ENCODE measurements at regions not wholly inside any gene's neighbourhood (a gene's known extent, or its start where the extent isn't known, plus 50 kb on each side); places are given as distances from the start of the nearest gene placed in this dataset.

DNA sequence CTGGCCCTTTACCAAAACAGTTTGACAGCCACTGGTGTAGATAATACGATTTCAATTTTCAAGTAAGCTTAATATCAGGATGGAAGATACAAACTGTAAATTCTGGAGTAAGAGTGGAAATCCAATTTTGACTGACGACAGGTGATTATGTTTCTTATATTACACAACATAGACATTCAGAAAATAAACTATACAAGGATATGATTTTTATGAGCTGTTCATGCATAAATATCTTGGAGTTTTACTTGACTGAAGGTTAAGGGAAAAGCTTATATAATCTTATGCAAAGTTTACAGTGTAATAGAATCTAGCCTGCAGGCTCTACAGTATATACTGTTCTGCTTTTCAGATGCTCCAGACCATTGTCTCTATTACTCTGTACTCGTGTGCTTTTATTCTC is 1672.3 kb downstream of the ARAP2 start:
- H3K27me3 ChIP-seq (ENCODE audit: control insufficient read depth in 1 of 2, insufficient read depth in 2 of 2, low read length in 2 of 2), result no peaks in the 10 kb centered on the region
- H3K9me3 ChIP-seq (ENCODE audit: control insufficient read depth in 2 of 2, insufficient read depth in 1 of 2, low read depth in 1 of 2, low read length in 1 of 2), result no peaks in the 10 kb centered on the region
- 52 to 59% methylated on average over 3 of the region's 3 CpGs for WGBS, 2 donors
- no peaks in the 10 kb centered on the region for H3K36me3 ChIP-seq (ENCODE audit: control insufficient read depth in 2 of 2, insufficient read depth in 2 of 2, low read length in 1 of 2)
- no peak overlapping the region for H3K27ac ChIP-seq (ENCODE audit: low read depth in 2 of 2, low read length in 1 of 2)
- H3K4me3 ChIP-seq (ENCODE audit: low read depth in 1 of 2, low read length in 2 of 2), result no peak overlapping the region
- H3K4me1 ChIP-seq (ENCODE audit: control insufficient read depth in 2 of 2, insufficient read depth in 2 of 2, low read length in 1 of 2), result no peaks in the 10 kb centered on the region

DNA sequence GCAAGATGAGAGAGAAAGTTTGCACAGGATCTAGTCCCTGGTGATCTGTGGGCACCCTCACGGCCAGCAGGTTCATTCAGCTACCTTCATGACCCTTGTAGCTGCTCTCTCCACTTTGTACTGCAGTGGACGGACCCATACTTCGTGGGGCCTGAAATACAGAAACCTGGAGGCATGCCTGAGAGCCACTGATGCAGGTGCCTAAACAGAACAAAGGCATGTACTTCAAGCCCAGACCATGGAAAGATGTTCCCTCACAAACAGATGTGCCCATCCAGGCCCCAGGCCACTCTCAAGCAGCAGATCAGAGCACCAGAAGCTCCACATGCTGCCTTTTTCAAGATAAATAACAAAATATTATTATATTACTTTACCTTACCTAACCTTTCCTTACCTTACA is 1629.0 kb downstream of the ARAP2 start:
- WGBS, 2 donors, result 56 to 57% methylated on average over 3 of the region's 3 CpGs
- Histone ChIP-seq H3K27ac (ENCODE audit: low read depth in 2 of 2, low read length in 1 of 2) (no peak overlapping the region), H3K36me3 (ENCODE audit: control insufficient read depth in 2 of 2, insufficient read depth in 2 of 2, low read length in 1 of 2) (no peaks in the 10 kb centered on the region), H3K9me3 (ENCODE audit: control insufficient read depth in 2 of 2, insufficient read depth in 1 of 2, low read depth in 1 of 2, low read length in 1 of 2) (no peaks in the 10 kb centered on the region), H3K4me1 (ENCODE audit: control insufficient read depth in 2 of 2, insufficient read depth in 2 of 2, low read length in 1 of 2) (no peaks in the 10 kb centered on the region), H3K27me3 (ENCODE audit: control insufficient read depth in 1 of 2, insufficient read depth in 2 of 2, low read length in 2 of 2) (no peaks in the 10 kb centered on the region), H3K4me3 (ENCODE audit: low read depth in 1 of 2, low read length in 2 of 2) (no peak overlapping the region)

DNA sequence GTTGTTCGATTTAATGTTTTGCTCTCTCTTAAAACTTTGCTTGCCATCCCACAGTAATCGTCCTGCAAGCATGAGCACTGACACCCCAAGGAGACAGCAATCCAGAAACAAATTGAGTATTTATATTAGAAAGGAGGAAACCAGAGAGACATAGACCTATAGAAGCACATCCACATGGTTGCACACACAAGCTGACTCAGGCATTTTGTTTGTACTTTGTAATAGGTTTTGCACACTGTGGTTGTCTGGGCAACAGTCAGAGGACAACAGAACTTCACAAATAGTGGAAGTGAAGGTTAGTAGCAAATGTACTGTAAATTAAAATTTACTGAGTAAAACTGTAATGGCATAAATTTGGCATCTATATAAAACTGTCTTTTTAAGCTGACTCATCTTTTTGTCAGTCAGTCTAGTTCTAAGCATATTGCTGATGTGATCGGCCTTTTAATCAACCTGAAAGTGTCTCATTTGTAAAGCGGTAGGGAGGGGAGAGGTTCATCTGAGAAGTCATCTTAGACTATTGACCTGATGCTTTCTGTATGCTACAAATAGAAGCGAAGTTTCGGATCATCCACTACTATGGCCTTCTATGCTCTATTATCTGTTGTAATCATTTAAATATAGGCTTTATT is 1624.7 kb downstream of the ARAP2 start:
- H3K27me3 ChIP-seq (ENCODE audit: control insufficient read depth in 1 of 2, insufficient read depth in 2 of 2, low read length in 2 of 2), result no peaks in the 10 kb centered on the region
- no peaks in the 10 kb centered on the region for H3K4me1 ChIP-seq (ENCODE audit: control insufficient read depth in 2 of 2, insufficient read depth in 2 of 2, low read length in 1 of 2)
- H3K36me3 ChIP-seq (ENCODE audit: control insufficient read depth in 2 of 2, insufficient read depth in 2 of 2, low read length in 1 of 2), result no peaks in the 10 kb centered on the region
- no peak overlapping the region for H3K27ac ChIP-seq (ENCODE audit: low read depth in 2 of 2, low read length in 1 of 2)
- no peak overlapping the region for H3K4me3 ChIP-seq (ENCODE audit: low read depth in 1 of 2, low read length in 2 of 2)
- no peaks in the 10 kb centered on the region for H3K9me3 ChIP-seq (ENCODE audit: control insufficient read depth in 2 of 2, insufficient read depth in 1 of 2, low read depth in 1 of 2, low read length in 1 of 2)
- WGBS, 2 donors, result 73 to 77% methylated on average over 6 of the region's 6 CpGs

DNA sequence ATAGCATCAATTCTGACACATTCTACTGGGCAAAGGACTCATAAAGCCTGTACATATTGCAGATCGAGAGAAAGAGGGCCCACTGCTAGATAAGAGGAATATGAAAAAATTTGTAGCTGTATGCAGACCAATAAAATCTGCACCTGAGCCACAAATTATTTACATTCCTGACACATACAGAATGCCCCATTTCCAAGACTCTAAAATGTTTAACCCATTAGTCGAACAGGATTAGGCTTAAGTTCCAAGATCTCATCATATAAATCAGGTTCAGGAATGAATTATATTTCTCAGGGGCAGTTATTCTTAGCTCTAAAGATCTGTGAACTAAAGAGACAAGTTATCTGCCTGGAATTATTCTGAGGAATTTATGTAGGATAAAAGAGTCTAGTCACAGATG is 1615.8 kb downstream of the ARAP2 start:
- 74 to 75% methylated on average over 2 of the region's 2 CpGs for WGBS, 2 donors

DNA sequence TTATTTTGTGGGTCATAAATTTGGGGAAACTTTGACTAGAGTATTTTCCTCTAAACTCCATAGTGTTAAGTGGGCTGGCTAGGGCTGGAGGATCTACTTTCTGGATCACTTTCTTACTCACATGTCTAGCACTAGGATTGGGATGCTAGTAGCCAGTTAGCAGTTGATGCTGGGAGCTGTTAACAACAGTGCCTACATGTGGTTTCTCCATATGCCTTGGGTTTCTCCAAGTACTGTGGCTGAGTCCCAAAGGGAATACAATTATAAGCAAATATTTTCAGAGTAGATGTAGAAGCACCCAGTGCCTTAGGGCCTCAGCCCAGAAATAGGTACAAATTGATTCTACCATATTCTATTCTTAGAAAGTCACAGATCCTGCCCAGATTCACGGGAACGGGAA is 1614.9 kb downstream of the ARAP2 start:
- no peaks in the 10 kb centered on the region for H3K36me3 ChIP-seq (ENCODE audit: control insufficient read depth in 2 of 2, insufficient read depth in 2 of 2, low read length in 1 of 2)
- H3K4me1 ChIP-seq (ENCODE audit: control insufficient read depth in 2 of 2, insufficient read depth in 2 of 2, low read length in 1 of 2), result no peaks in the 10 kb centered on the region
- 81 to 89% methylated on average over 2 of the region's 2 CpGs for WGBS, 2 donors
- no peak overlapping the region for H3K27ac ChIP-seq (ENCODE audit: low read depth in 2 of 2, low read length in 1 of 2)
- H3K27me3 ChIP-seq (ENCODE audit: control insufficient read depth in 1 of 2, insufficient read depth in 2 of 2, low read length in 2 of 2), result no peaks in the 10 kb centered on the region
- no peaks in the 10 kb centered on the region for H3K9me3 ChIP-seq (ENCODE audit: control insufficient read depth in 2 of 2, insufficient read depth in 1 of 2, low read depth in 1 of 2, low read length in 1 of 2)
- no peak overlapping the region for H3K4me3 ChIP-seq (ENCODE audit: low read depth in 1 of 2, low read length in 2 of 2)

More for the DNA sequence above, 1615.8 kb downstream of the ARAP2 start:
- Histone ChIP-seq H3K9me3 (ENCODE audit: control insufficient read depth in 2 of 2, insufficient read depth in 1 of 2, low read depth in 1 of 2, low read length in 1 of 2) (no peaks in the 10 kb centered on the region), H3K27me3 (ENCODE audit: control insufficient read depth in 1 of 2, insufficient read depth in 2 of 2, low read length in 2 of 2) (no peaks in the 10 kb centered on the region), H3K4me1 (ENCODE audit: control insufficient read depth in 2 of 2, insufficient read depth in 2 of 2, low read length in 1 of 2) (no peaks in the 10 kb centered on the region), H3K27ac (ENCODE audit: low read depth in 2 of 2, low read length in 1 of 2) (no peak overlapping the region), H3K4me3 (ENCODE audit: low read depth in 1 of 2, low read length in 2 of 2) (no peak overlapping the region), H3K36me3 (ENCODE audit: control insufficient read depth in 2 of 2, insufficient read depth in 2 of 2, low read length in 1 of 2) (no peaks in the 10 kb centered on the region)

DNA sequence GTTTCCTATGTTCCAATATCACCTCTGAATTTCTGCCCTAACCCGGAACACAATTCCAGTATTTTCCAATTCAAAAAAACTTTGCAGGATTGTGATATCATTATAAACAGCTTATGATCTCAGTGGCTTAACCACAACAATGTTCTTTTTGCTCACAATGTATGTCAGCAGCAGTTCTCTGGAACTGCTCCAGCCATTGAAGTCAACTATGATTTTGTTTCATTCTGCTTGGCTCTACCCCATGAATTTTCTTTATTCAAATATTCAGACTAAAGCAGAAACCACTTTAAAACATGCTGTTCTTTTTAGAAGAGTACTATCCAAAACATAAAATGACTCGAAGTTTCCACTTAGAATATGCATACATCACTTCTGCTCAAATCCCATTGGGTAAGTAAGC is 1611.1 kb downstream of the ARAP2 start:
- WGBS, 2 donors, result 65 to 76% methylated on average over 2 of the region's 2 CpGs
- Histone ChIP-seq H3K4me1 (ENCODE audit: control insufficient read depth in 2 of 2, insufficient read depth in 2 of 2, low read length in 1 of 2) (no peaks in the 10 kb centered on the region), H3K9me3 (ENCODE audit: control insufficient read depth in 2 of 2, insufficient read depth in 1 of 2, low read depth in 1 of 2, low read length in 1 of 2) (no peaks in the 10 kb centered on the region), H3K4me3 (ENCODE audit: low read depth in 1 of 2, low read length in 2 of 2) (no peak overlapping the region), H3K27ac (ENCODE audit: low read depth in 2 of 2, low read length in 1 of 2) (no peak overlapping the region), H3K27me3 (ENCODE audit: control insufficient read depth in 1 of 2, insufficient read depth in 2 of 2, low read length in 2 of 2) (no peaks in the 10 kb centered on the region), H3K36me3 (ENCODE audit: control insufficient read depth in 2 of 2, insufficient read depth in 2 of 2, low read length in 1 of 2) (no peaks in the 10 kb centered on the region)

DNA sequence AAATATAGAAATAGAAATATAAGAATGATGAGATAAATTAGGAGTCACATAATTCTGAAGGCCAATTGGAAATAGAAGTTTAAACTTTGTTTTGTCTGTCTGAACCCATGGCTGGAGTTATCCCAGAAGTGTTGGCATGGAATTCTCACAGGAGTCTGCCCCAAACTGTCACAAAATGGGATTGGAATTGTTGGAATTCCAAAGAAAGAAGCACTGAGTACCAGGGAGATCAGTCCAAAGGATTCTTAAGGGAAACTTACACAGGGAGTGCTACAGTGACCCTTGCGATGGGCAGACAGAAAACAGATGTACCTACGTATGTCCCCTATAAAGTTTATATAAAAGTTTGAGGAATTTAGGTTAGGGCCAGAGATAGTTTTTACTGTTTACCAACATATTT is 1607.7 kb downstream of the ARAP2 start:
- WGBS, 2 donors, result 88 to 89% methylated on average over 2 of the region's 2 CpGs
- H3K27me3 ChIP-seq (ENCODE audit: control insufficient read depth in 1 of 2, insufficient read depth in 2 of 2, low read length in 2 of 2), result no peaks in the 10 kb centered on the region
- no peaks in the 10 kb centered on the region for H3K36me3 ChIP-seq (ENCODE audit: control insufficient read depth in 2 of 2, insufficient read depth in 2 of 2, low read length in 1 of 2)
- H3K4me3 ChIP-seq (ENCODE audit: low read depth in 1 of 2, low read length in 2 of 2), result no peak overlapping the region
- no peaks in the 10 kb centered on the region for H3K4me1 ChIP-seq (ENCODE audit: control insufficient read depth in 2 of 2, insufficient read depth in 2 of 2, low read length in 1 of 2)
- no peak overlapping the region for H3K27ac ChIP-seq (ENCODE audit: low read depth in 2 of 2, low read length in 1 of 2)
- peaks cover 5 to 9% of the 10 kb centered on the region in 2 donors for H3K9me3 ChIP-seq (ENCODE audit: control insufficient read depth in 2 of 2, insufficient read depth in 1 of 2, low read depth in 1 of 2, low read length in 1 of 2)

DNA sequence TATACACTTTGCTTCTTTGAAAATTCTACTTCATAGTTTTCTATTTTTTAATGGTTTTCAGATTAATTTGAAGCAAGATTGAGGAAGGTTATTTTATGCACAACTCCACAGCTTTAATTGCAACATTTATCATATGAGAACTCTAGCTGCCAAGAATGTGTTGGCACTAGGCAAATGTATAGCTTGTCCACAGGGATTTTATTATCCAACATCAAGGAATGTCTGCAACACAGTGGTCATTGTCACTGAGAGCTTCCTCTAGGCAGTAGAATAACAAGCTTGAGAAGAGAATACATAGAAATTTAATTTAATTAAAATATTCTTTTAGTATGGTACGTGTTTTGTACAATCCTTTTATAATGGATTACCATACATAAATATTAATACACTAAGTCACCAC is 1600.8 kb downstream of the ARAP2 start:
- H3K9me3 ChIP-seq (ENCODE audit: control insufficient read depth in 2 of 2, insufficient read depth in 1 of 2, low read depth in 1 of 2, low read length in 1 of 2), result peaks cover 5 to 9% of the 10 kb centered on the region in 2 donors
- H3K4me3 ChIP-seq (ENCODE audit: low read depth in 1 of 2, low read length in 2 of 2), result no peak overlapping the region
- no peaks in the 10 kb centered on the region for H3K36me3 ChIP-seq (ENCODE audit: control insufficient read depth in 2 of 2, insufficient read depth in 2 of 2, low read length in 1 of 2)
- H3K27me3 ChIP-seq (ENCODE audit: control insufficient read depth in 1 of 2, insufficient read depth in 2 of 2, low read length in 2 of 2), result no peaks in the 10 kb centered on the region
- no peak overlapping the region for H3K27ac ChIP-seq (ENCODE audit: low read depth in 2 of 2, low read length in 1 of 2)
- WGBS, 2 donors, result 57 to 63% methylated on average over 1 of the region's 1 CpG
- no peaks in the 10 kb centered on the region for H3K4me1 ChIP-seq (ENCODE audit: control insufficient read depth in 2 of 2, insufficient read depth in 2 of 2, low read length in 1 of 2)

DNA sequence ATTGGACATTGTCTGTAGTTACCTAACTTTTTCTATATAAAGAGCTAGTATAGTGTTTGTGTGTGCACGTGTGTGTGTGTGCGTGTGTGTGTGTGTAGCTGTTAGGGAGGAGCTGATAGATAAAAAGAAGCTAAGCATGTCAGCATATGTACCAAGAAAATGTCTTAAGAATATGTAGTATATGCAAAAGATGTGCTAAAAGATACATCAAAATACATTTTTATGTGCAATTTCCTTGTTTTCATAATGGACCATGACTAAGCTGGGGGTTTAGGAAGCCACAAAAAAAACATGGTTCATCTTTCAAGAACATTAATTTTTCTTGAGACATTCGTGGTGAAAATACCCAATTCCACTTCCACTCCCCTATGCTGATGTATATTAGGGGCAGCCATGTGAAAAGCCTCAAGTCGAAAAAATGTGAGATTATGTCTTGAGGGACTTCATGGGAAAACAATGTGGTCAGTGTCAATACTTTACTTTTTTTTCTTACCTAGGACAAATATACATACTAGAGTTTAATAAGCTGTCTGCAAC is 1599.7 kb downstream of the ARAP2 start:
- H3K27ac ChIP-seq (ENCODE audit: low read depth in 2 of 2, low read length in 1 of 2), result no peak overlapping the region

DNA sequence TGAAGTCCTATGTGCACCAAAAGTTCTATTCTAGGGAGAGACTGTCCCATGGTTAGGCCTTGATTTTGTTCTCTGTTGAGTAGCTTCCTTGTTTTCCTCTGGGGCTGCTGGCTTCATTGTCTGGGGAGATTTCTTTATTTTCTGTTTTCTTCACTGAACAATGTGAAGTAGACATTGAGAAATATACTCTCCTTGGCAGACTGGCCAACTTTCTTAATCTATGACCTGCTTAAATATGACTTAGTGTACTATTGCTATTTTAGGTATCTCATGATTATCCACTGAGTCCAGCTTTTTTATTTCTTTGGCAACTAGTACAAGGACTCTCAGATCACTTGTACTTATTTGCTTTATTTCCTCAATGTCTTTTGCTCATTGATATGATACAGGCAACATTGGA is 1594.6 kb downstream of the ARAP2 start:
- Histone ChIP-seq H3K36me3 (ENCODE audit: control insufficient read depth in 2 of 2, insufficient read depth in 2 of 2, low read length in 1 of 2) (no peaks in the 10 kb centered on the region), H3K9me3 (ENCODE audit: control insufficient read depth in 2 of 2, insufficient read depth in 1 of 2, low read depth in 1 of 2, low read length in 1 of 2) (no peaks in the 10 kb centered on the region), H3K27me3 (ENCODE audit: control insufficient read depth in 1 of 2, insufficient read depth in 2 of 2, low read length in 2 of 2) (no peaks in the 10 kb centered on the region), H3K27ac (ENCODE audit: low read depth in 2 of 2, low read length in 1 of 2) (no peak overlapping the region), H3K4me3 (ENCODE audit: low read depth in 1 of 2, low read length in 2 of 2) (no peak overlapping the region), H3K4me1 (ENCODE audit: control insufficient read depth in 2 of 2, insufficient read depth in 2 of 2, low read length in 1 of 2) (no peaks in the 10 kb centered on the region)

More for the DNA sequence above, 1599.7 kb downstream of the ARAP2 start:
- peaks cover 0 to 2% of the 10 kb centered on the region in 2 donors for H3K9me3 ChIP-seq (ENCODE audit: control insufficient read depth in 2 of 2, insufficient read depth in 1 of 2, low read depth in 1 of 2, low read length in 1 of 2)
- 70% methylated on average over 4 of the region's 4 CpGs for WGBS, 2 donors
- no peaks in the 10 kb centered on the region for H3K27me3 ChIP-seq (ENCODE audit: control insufficient read depth in 1 of 2, insufficient read depth in 2 of 2, low read length in 2 of 2)
- H3K36me3 ChIP-seq (ENCODE audit: control insufficient read depth in 2 of 2, insufficient read depth in 2 of 2, low read length in 1 of 2), result no peaks in the 10 kb centered on the region
- H3K4me3 ChIP-seq (ENCODE audit: low read depth in 1 of 2, low read length in 2 of 2), result no peak overlapping the region
- H3K4me1 ChIP-seq (ENCODE audit: control insufficient read depth in 2 of 2, insufficient read depth in 2 of 2, low read length in 1 of 2), result no peaks in the 10 kb centered on the region

Measured in esophagus (tissue), 2 donors.